GM23338 (cell line): ENCODE measurements at regions not wholly inside any gene's neighbourhood (a gene's known extent, or its start where the extent isn't known, plus 50 kb on each side); places are given as distances from the start of the nearest gene placed in this dataset.
A peak's percentile ranks its signal among the peaks of the same experiment; 100 is the strongest.

Experiments used
- ATAC-seq: fragments of 200-7000 bp; cut with Tn5 transposase; 3 replicates; pipeline ENCODE4 v1.9.1; 2020
- DNase-seq: peaks from one replicate; pipeline ENCODE4 v3.0.0-alpha.2; 2015; ENCODE audit warnings: low spot score
- H2AFZ ChIP-seq: fragments of 200-600 bp; sonication (generic); 2 replicates; pipeline ENCODE4 v1.8.0; 2016; ENCODE audit warnings: antibody characterized with exemption, mild to moderate bottlenecking, moderate library complexity
- H3F3A ChIP-seq: fragments of 200-600 bp; sonication (generic); replicated peaks from 2 replicates; pipeline ENCODE4 v1.8.0; 2017; ENCODE audit warnings: antibody characterized with exemption, mixed run types, low read depth
- H3K27ac ChIP-seq: fragments of 200-600 bp; sonication (generic); 2 replicates; pipeline ENCODE4 v1.6.1; 2016; ENCODE audit warnings: low read depth
- H3K27me3 ChIP-seq: fragments of 200-600 bp; sonication (generic); 2 replicates; pipeline ENCODE4 v1.8.0; 2016; ENCODE audit warnings: mild to moderate bottlenecking, mixed run types, moderate library complexity; ENCODE audit not compliant: insufficient read depth
- H3K36me3 ChIP-seq: fragments of 200-600 bp; sonication (generic); 2 replicates; pipeline ENCODE4 v1.8.0; 2016; ENCODE audit warnings: mild to moderate bottlenecking; ENCODE audit not compliant: insufficient read depth
- H3K4me1 ChIP-seq: fragments of 200-600 bp; sonication (generic); 2 replicates; pipeline ENCODE4 v1.8.0; 2016; ENCODE audit warnings: mild to moderate bottlenecking, moderate library complexity; ENCODE audit not compliant: insufficient read depth
- H3K4me2 ChIP-seq: fragments of 200-600 bp; sonication (generic); 2 replicates; pipeline ENCODE4 v1.7.1; 2017; ENCODE audit warnings: mixed run types
- H3K4me3 ChIP-seq: fragments of 200-600 bp; sonication (generic); 2 replicates; pipeline ENCODE4 v1.6.1; 2016; ENCODE audit warnings: mixed run types
- H3K79me2 ChIP-seq: fragments of 200-600 bp; sonication (generic); replicated peaks from 2 replicates; pipeline ENCODE4 v1.8.0; 2017; ENCODE audit warnings: mild to moderate bottlenecking; ENCODE audit not compliant: insufficient read depth
- H3K9me2 ChIP-seq: fragments of 200-600 bp; sonication (generic); 2 replicates; pipeline ENCODE4 v1.8.0; 2017; ENCODE audit not compliant: insufficient read depth
- H4K20me1 ChIP-seq: fragments of 200-600 bp; sonication (generic); replicated peaks from 2 replicates; pipeline ENCODE4 v1.8.0; 2017; ENCODE audit warnings: mild to moderate bottlenecking; ENCODE audit not compliant: insufficient read depth
- H3K27ac Mint-ChIP-seq: 2 replicates; pipeline ENCODE4 v1.8.0; 2020; ENCODE audit warnings: inconsistent platforms, mild to moderate bottlenecking, moderate library complexity, mixed read lengths
- H3K27me3 Mint-ChIP-seq: 3 replicates; pipeline ENCODE4 v1.8.0; 2022; ENCODE audit warnings: low read depth, mild to moderate bottlenecking, moderate library complexity, mixed read lengths, inconsistent platforms; ENCODE audit not compliant: insufficient read depth, poor library complexity
- H3K36me3 Mint-ChIP-seq: 3 replicates; pipeline ENCODE4 v1.8.0; 2021; ENCODE audit warnings: low read depth, mild to moderate bottlenecking, inconsistent platforms, moderate library complexity, mixed read lengths
- H3K4me1 Mint-ChIP-seq: 3 replicates; pipeline ENCODE4 v1.8.0; 2020; ENCODE audit warnings: mild to moderate bottlenecking, inconsistent platforms, mixed read lengths
- H3K4me3 Mint-ChIP-seq: 3 replicates; pipeline ENCODE4 v1.8.0; 2021; ENCODE audit warnings: moderate library complexity, mild to moderate bottlenecking, inconsistent platforms, mixed read lengths
- H3K9me3 Mint-ChIP-seq: 3 replicates; pipeline ENCODE4 v1.8.0; 2020; ENCODE audit warnings: moderate library complexity, mild to moderate bottlenecking, inconsistent platforms, mixed read lengths
- TF ChIP-seq, protein P1 (sequence below): IDR thresholded peaks from 2 replicates; pipeline ENCODE4 v1.6.1; 2016; ENCODE audit warnings: antibody characterized with exemption
- TF ChIP-seq, protein P2 (sequence below), 2 experiments: fragments of 200-600 bp in 1 of 2; sonication (generic) in 1 of 2; conservative IDR thresholded peaks; 2 replicates each; pipeline versions ENCODE4 v1.5.1 to v1.6.1; 2016 to 2017; ENCODE audit warnings: antibody characterized with exemption in 2 of 2, low read depth in 2 of 2, mild to moderate bottlenecking in 2 of 2, moderate library complexity in 1 of 2

DNA sequence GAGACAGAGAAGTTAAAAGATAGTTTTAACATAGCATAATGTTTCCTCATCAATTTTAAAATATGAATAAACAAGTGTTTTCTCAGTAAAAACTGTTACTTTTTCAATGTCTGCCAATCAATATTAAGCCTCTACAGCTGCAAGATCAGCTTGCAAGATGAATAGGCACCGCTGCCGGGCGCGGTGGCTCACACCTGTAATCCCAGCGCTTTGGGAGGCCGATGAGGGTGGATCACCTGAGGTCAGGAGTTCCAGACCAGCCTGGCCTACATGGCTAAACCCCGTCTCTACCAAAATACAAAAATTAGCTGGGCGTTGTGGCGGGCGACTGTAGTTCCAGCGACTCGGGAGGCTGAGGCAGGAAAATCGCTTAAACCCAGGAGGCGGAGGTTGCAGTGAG lies 54.8 kb upstream of the SH3GLB1 start:
- H3K9me2 ChIP-seq: no peaks in the 10 kb centered on the region
- DNase-seq: no peak

DNA sequence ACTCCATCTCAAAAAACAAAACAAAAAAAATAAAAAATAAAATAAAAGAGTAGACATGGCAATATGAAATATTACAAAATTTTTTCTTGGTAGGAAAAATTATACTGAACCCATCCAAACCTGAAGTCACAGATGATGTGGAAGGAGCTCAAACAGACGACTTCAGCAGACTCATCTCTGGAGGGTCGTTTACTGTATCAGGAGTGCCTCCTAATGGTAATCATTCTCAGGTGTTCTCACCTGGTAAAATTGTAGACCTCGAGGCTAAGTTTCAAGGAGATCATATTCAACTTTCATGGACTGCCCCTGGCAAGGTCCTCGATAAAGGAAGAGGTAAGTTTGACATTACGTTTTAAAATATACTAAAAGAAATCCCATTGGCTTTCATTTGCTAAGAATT lies 54.3 kb upstream of the SH3GLB1 start:
- ATAC-seq: peak; percentile 70

More for the DNA sequence above, 54.8 kb upstream of the SH3GLB1 start:
- no peak for ATAC-seq
- Mint-ChIP-seq H3K27me3 (no peaks in the 10 kb centered on the region), H3K4me3 (no peak overlapping the region), H3K27ac (no peak overlapping the region), H3K36me3 (no peaks in the 10 kb centered on the region), H3K9me3 (no peaks in the 10 kb centered on the region), H3K4me1 (no peaks in the 10 kb centered on the region)
- H3K36me3 ChIP-seq: no peaks in the 10 kb centered on the region
- no peak overlapping the region for H3K4me3 ChIP-seq
- H4K20me1 ChIP-seq: no peaks in the 10 kb centered on the region
- TF ChIP-seq, protein P1, sequence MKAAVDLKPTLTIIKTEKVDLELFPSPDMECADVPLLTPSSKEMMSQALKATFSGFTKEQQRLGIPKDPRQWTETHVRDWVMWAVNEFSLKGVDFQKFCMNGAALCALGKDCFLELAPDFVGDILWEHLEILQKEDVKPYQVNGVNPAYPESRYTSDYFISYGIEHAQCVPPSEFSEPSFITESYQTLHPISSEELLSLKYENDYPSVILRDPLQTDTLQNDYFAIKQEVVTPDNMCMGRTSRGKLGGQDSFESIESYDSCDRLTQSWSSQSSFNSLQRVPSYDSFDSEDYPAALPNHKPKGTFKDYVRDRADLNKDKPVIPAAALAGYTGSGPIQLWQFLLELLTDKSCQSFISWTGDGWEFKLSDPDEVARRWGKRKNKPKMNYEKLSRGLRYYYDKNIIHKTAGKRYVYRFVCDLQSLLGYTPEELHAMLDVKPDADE: no peak
- H3K27me3 ChIP-seq: no peaks in the 10 kb centered on the region
- no peaks in the 10 kb centered on the region for H3K79me2 ChIP-seq
- no peak overlapping the region for H3K4me2 ChIP-seq
- H2AFZ ChIP-seq: no peak overlapping the region
- H3F3A ChIP-seq: no peaks in the 10 kb centered on the region
- no peaks in the 10 kb centered on the region for H3K4me1 ChIP-seq
- no peak overlapping the region for H3K27ac ChIP-seq

More for the DNA sequence above, 54.3 kb upstream of the SH3GLB1 start:
- Histone ChIP-seq H3F3A (no peaks in the 10 kb centered on the region), H3K9me2 (no peaks in the 10 kb centered on the region), H3K4me1 (no peaks in the 10 kb centered on the region), H3K4me2 (no peak overlapping the region), H3K4me3 (no peak overlapping the region), H3K27ac (no peak overlapping the region), H3K27me3 (no peaks in the 10 kb centered on the region), H2AFZ (no peak overlapping the region), H4K20me1 (no peaks in the 10 kb centered on the region), H3K79me2 (no peaks in the 10 kb centered on the region), H3K36me3 (no peaks in the 10 kb centered on the region)
- H3K4me1 Mint-ChIP-seq: no peaks in the 10 kb centered on the region
- DNase-seq: peak; percentile 42
- H3K36me3 Mint-ChIP-seq: no peaks in the 10 kb centered on the region
- no peak overlapping the region for H3K4me3 Mint-ChIP-seq
- TF ChIP-seq, protein P2, sequence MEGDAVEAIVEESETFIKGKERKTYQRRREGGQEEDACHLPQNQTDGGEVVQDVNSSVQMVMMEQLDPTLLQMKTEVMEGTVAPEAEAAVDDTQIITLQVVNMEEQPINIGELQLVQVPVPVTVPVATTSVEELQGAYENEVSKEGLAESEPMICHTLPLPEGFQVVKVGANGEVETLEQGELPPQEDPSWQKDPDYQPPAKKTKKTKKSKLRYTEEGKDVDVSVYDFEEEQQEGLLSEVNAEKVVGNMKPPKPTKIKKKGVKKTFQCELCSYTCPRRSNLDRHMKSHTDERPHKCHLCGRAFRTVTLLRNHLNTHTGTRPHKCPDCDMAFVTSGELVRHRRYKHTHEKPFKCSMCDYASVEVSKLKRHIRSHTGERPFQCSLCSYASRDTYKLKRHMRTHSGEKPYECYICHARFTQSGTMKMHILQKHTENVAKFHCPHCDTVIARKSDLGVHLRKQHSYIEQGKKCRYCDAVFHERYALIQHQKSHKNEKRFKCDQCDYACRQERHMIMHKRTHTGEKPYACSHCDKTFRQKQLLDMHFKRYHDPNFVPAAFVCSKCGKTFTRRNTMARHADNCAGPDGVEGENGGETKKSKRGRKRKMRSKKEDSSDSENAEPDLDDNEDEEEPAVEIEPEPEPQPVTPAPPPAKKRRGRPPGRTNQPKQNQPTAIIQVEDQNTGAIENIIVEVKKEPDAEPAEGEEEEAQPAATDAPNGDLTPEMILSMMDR (conservative IDR thresholded peaks at IDR 0.05; ENCODE audit: low read depth in 2 of 2): peak; percentile 38 to 64
- TF ChIP-seq, protein P1: no peak
- no peaks in the 10 kb centered on the region for H3K9me3 Mint-ChIP-seq
- H3K27me3 Mint-ChIP-seq: no peaks in the 10 kb centered on the region
- H3K27ac Mint-ChIP-seq: no peak overlapping the region
